GM18502 (cell line): ENCODE measurements at regions not wholly inside any gene's neighbourhood (a gene's known extent, or its start where the extent isn't known, plus 50 kb on each side); places are given as distances from the start of the nearest gene placed in this dataset.

Experiments used
- ATAC-seq: cut with Tn5 transposase; IDR thresholded peaks from one replicate; pipeline ENCODE4 v1.9.1; 2021; ENCODE audit warnings: mild to moderate bottlenecking; ENCODE audit not compliant: unreplicated experiment, poor library complexity

GRCh38 chr10:77710759-77711682 is 73.4 kb upstream of the KCNMA1 start:
- peak; percentile 88 for ATAC-seq

DNA sequence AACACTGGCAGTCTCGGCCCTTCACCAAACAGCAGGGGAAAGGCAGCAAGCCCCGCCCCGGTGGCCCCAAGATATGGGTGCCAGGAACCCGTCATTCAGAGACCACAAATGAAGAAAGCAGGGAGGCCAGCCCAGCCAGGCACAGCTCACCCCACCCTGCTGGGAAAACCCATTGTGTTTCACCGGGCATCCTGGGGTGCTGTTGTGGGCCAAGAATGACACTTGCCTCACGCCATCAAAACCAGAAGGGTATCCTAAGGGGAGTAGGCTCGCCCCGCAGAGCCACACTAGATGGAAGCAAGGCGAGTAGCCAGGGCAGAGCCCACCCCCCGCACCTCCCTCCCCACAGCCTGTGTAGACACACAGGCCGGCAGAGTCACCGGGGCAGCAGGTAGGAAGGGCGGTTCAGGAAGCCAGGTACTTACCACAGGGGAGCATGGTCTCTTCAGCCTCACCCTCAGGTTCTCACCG is 72.5 kb upstream of the KCNMA1 start:
- peak; percentile 52 for ATAC-seq

GRCh38 chr10:77707570-77707969 is 70.0 kb upstream of the KCNMA1 start:
- no peak for ATAC-seq

- ATAC-seq = peak; percentile 58
Measured at GRCh38 chr10:77702166-77702565, 64.6 kb upstream of the KCNMA1 start.

- ATAC-seq = no peak
Measured at GRCh38 chr10:77700086-77700485, 62.5 kb upstream of the KCNMA1 start.

- peak; percentile 66 for ATAC-seq
Measured at GRCh38 chr10:77699080-77699645, 61.6 kb upstream of the KCNMA1 start.

- ATAC-seq = no peak
Measured at GRCh38 chr10:77698267-77698931, 60.8 kb upstream of the KCNMA1 start.

- ATAC-seq = no peak
Measured at GRCh38 chr10:77696584-77696983, 59.0 kb upstream of the KCNMA1 start.

- ATAC-seq = no peak
Measured at GRCh38 chr10:77695186-77695585, 57.6 kb upstream of the KCNMA1 start.

- ATAC-seq = no peak
Measured at GRCh38 chr10:77692782-77693181, 55.2 kb upstream of the KCNMA1 start.

- ATAC-seq = no peak
Measured at GRCh38 chr10:77689339-77689738, 51.7 kb upstream of the KCNMA1 start.

- ATAC-seq = no peak
Measured at GRCh38 chr10:77687621-77688020, 50.0 kb upstream of the KCNMA1 start.
